HepG2 (cell line): ENCODE measurements at regions not wholly inside any gene's neighbourhood (a gene's known extent, or its start where the extent isn't known, plus 50 kb on each side); places are given as distances from the start of the nearest gene placed in this dataset.

Source experiments
- ATAC-seq: fragments of 200-7000 bp; cut with Tn5 transposase; 3 replicates; pipeline ENCODE4 v1.9.1; 2020; ENCODE audit warnings: mild to moderate bottlenecking, moderate library complexity
- BruUV-seq: library from RNA; stranded (reverse); fragments of 400-500 nt; replicated peaks from 2 replicates; lab custom pipeline; 2021; lab: Mats Ljungman, UMichigan
- CTCF ChIA-PET: fragments of 300-600 bp; formaldehyde crosslinking; extraction: SDS; loops from one replicate; lab custom pipeline; 2021; ENCODE audit warnings: low total read pairs, inconsistent platforms, low intra/inter-chr PET ratio; lab: Yijun Ruan, JAX
- POLR2A ChIA-PET: fragments of 350-600 bp; sonication (Branson Sonifier 250); formaldehyde crosslinking; loops from one replicate; lab custom pipeline; 2020; ENCODE audit warnings: antibody characterized with exemption, inconsistent platforms; lab: Yijun Ruan, JAX
- DNase-seq: peaks from one replicate; pipeline ENCODE4 v3.0.0-alpha.2; 2015; ENCODE audit warnings: low spot score
- FAIRE-seq: peaks from 3 replicates; lab custom pipeline; 2011; peaks lifted over from hg19 to GRCh38; lab: Jason Lieb, UNC
- H2AFZ ChIP-seq: one replicate; pipeline ENCODE4 v1.6.1; 2011; ENCODE audit warnings: low read length, inconsistent platforms
- H3K27ac ChIP-seq: fragments of 300-600 bp; 3 replicates; pipeline ENCODE4 v1.8.0; 2011; ENCODE audit warnings: mixed run types, mild to moderate bottlenecking, mixed read lengths, low read length, inconsistent platforms; ENCODE audit not compliant: insufficient read depth; ENCODE audit errors: extremely low read length
- H3K27me3 ChIP-seq, 2 experiments: fragments of 200-600 bp in 1 of 2; 2 replicates in 1 of 2; 3 replicates in 1 of 2; pipeline versions ENCODE4 v1.6.0 to v1.8.0; 2011; ENCODE audit warnings: low read length in 2 of 2, mild to moderate bottlenecking in 2 of 2, moderate library complexity in 2 of 2, inconsistent platforms in 1 of 2; ENCODE audit not compliant: insufficient read depth in 2 of 2, control insufficient read depth in 1 of 2
- H3K36me3 ChIP-seq, 2 experiments: fragments of 200-600 bp in 1 of 2; replicated peaks in 1 of 2; 2 replicates in 1 of 2; 3 replicates in 1 of 2; pipeline versions ENCODE4 v1.5.1 to v1.8.0; 2011; ENCODE audit warnings: low read length in 2 of 2, inconsistent platforms in 1 of 2; ENCODE audit not compliant: insufficient read depth in 2 of 2, control insufficient read depth in 1 of 2
- H3K4me1 ChIP-seq: 2 replicates; pipeline ENCODE4 v1.5.1; 2012; ENCODE audit warnings: low read length, inconsistent platforms; ENCODE audit not compliant: insufficient read depth
- H3K4me2 ChIP-seq: 2 replicates; pipeline ENCODE4 v1.6.0; 2011; ENCODE audit warnings: low read depth, low read length, inconsistent platforms
- H3K4me3 ChIP-seq, 3 experiments: fragments of 200-600 bp in 1 of 3; sonication (generic), shearing (Covaris generic) in 1 of 3; replicated peaks in 1 of 3; 2 replicates each; pipeline ENCODE4 v1.5.1; 2011 to 2016; ENCODE audit warnings: low read length in 3 of 3, inconsistent platforms in 2 of 3, low read depth in 2 of 3, mild to moderate bottlenecking in 2 of 3, control low read depth in 1 of 3, mixed read lengths in 1 of 3; ENCODE audit not compliant: insufficient read depth in 1 of 3
- H3K79me2 ChIP-seq: one replicate; pipeline ENCODE4 v1.6.1; 2011; ENCODE audit warnings: low read length, inconsistent platforms; ENCODE audit not compliant: insufficient read depth
- H3K9ac ChIP-seq: 2 replicates; pipeline ENCODE4 v1.6.0; 2011; ENCODE audit warnings: mild to moderate bottlenecking, low read depth, low read length, inconsistent platforms; ENCODE audit not compliant: insufficient read depth
- H3K9me3 ChIP-seq: 2 replicates; pipeline ENCODE4 v1.5.1; 2012; ENCODE audit warnings: mild to moderate bottlenecking, low read length
- H4K20me1 ChIP-seq: 2 replicates; pipeline ENCODE4 v1.6.0; 2011; ENCODE audit warnings: inconsistent platforms, mild to moderate bottlenecking, low read length, moderate library complexity; ENCODE audit not compliant: insufficient read depth
- CEBPB ChIP-seq: IDR thresholded peaks from 2 replicates; pipeline ENCODE4 v1.6.1; 2011; ENCODE audit warnings: low read depth, low read length, improper control_type of control experiment, borderline replicate concordance
- GABPA ChIP-seq, 2 experiments: IDR thresholded peaks; 2 replicates each; pipeline ENCODE4 v1.6.1; 2011 to 2016; ENCODE audit warnings: low read depth in 2 of 2, low read length in 1 of 2, missing biosample characterization in 1 of 2, missing genetic modification characterization in 1 of 2
- PATZ1 ChIP-seq: sonication (generic); formaldehyde crosslinking; IDR thresholded peaks from 2 replicates; pipeline ENCODE4 v1.4.0; 2020; ENCODE audit warnings: missing genetic modification reagents
- SMAD3 ChIP-seq: sonication (generic); formaldehyde crosslinking; IDR thresholded peaks from 2 replicates; pipeline ENCODE4 v1.4.0; 2020; ENCODE audit warnings: missing genetic modification reagents
- TBL1XR1 ChIP-seq: fragments of 150-350 bp; IDR thresholded peaks from 2 replicates; pipeline ENCODE4 v1.6.1; 2014; ENCODE audit warnings: borderline replicate concordance, low read length; ENCODE audit not compliant: partially characterized antibody
- THRA ChIP-seq: sonication (generic); formaldehyde crosslinking; IDR thresholded peaks from 2 replicates; pipeline ENCODE4 v1.4.0; 2020; ENCODE audit warnings: missing genetic modification reagents, borderline replicate concordance
- ZC3H13 ChIP-seq: sonication (generic); formaldehyde crosslinking; IDR thresholded peaks from 2 replicates; pipeline ENCODE4 v1.8.1; 2023; ENCODE audit warnings: mild to moderate bottlenecking, missing genetic modification reagents, moderate library complexity
- ZNF414 ChIP-seq: sonication (generic); formaldehyde crosslinking; IDR thresholded peaks from 2 replicates; pipeline ENCODE4 v1.5.0; 2020; ENCODE audit warnings: missing genetic modification reagents
- ZNF614 ChIP-seq: IDR thresholded peaks from 2 replicates; pipeline ENCODE4 v1.6.1; 2018; ENCODE audit warnings: missing biosample characterization, missing genetic modification reagents, inconsistent platforms, borderline replicate concordance
- ZNF781 ChIP-seq: sonication (generic); formaldehyde crosslinking; IDR thresholded peaks from 2 replicates; pipeline ENCODE4 v1.5.1; 2020; ENCODE audit warnings: borderline replicate concordance, mild to moderate bottlenecking, missing genetic modification reagents; ENCODE audit errors: not compliant biosample characterization
- WGBS: methylation state at CpG from one replicate; pipeline ENCODE4 v1.1.6; 2017; ENCODE audit warnings: low lambda C conversion rate; 5-methylcytosine and 5-hydroxymethylcytosine counted together
- in situ Hi-C: cut with HindIII; loops from 2 replicates; pipeline ENCODE4 v1.10.0; 2017; ENCODE audit warnings: low pct_unique_long_range_greater_than_20kb; ENCODE audit not compliant: extremely low pct_ligation_motif_present
- intact Hi-C: fragments of 100-400 bp; cut with micrococcal nuclease; formaldehyde crosslinking; loops from one replicate; pipeline ENCODE4 v1.10.0; 2022; ENCODE audit not compliant: unreplicated experiment

- H3K36me3 ChIP-seq = no peaks in the 10 kb centered on the region
- H3K27me3 ChIP-seq = no peaks in the 10 kb centered on the region
- in situ Hi-C loops (no loop called here), intact Hi-C loops (no loop called here)
- TF ChIP-seq GABPA (IDR thresholded peaks at IDR 0.05; ENCODE audit: low read depth, low read length) = no peak
- no peak for TF ChIP-seq GABPA (CRISPR knock-in tag; IDR thresholded peaks at IDR 0.05; ENCODE audit: low read depth)
- no peak for TF ChIP-seq ZNF614 (CRISPR knock-in tag)
- no peak for TF ChIP-seq ZNF414 (CRISPR knock-in tag)
- TF ChIP-seq PATZ1 (CRISPR knock-in tag) = no peak
- no peak for TF ChIP-seq ZC3H13 (CRISPR knock-in tag)
- TF ChIP-seq TBL1XR1 = no peak
- no peak for TF ChIP-seq THRA (CRISPR knock-in tag)
- no peak for TF ChIP-seq ZNF781 (CRISPR knock-in tag)
- no peak for TF ChIP-seq SMAD3 (CRISPR knock-in tag)
- no peak for TF ChIP-seq CEBPB
- no peak for DNase-seq
- no peak overlapping the region for H3K27ac ChIP-seq
- no peak overlapping the region for H3K9ac ChIP-seq
- ChIA-PET POLR2A (no interaction called here), CTCF (no interaction called here)
- 4% methylated on average over 1 of the region's 1 CpG for WGBS
- no peak overlapping the region for H3K4me2 ChIP-seq
- FAIRE-seq = no peak
- H3K4me1 ChIP-seq = no peaks in the 10 kb centered on the region
- H3K79me2 ChIP-seq = no peaks in the 10 kb centered on the region
- BruUV-seq = no TSS peak
- H2AFZ ChIP-seq = no peak overlapping the region
- H4K20me1 ChIP-seq = no peaks in the 10 kb centered on the region
- no peak for ATAC-seq
- H3K4me3 ChIP-seq = no peak overlapping the region
- no peaks in the 10 kb centered on the region for H3K9me3 ChIP-seq
These were observed 201.6 kb downstream of the QDPR start for GRCh38 chr4:17310269-17310652.
